ENCODE measurements at regions not wholly inside any gene's neighbourhood (a gene's known extent, or its start where the extent isn't known, plus 50 kb on each side); places are given as distances from the start of the nearest gene placed in this dataset.

DNA sequence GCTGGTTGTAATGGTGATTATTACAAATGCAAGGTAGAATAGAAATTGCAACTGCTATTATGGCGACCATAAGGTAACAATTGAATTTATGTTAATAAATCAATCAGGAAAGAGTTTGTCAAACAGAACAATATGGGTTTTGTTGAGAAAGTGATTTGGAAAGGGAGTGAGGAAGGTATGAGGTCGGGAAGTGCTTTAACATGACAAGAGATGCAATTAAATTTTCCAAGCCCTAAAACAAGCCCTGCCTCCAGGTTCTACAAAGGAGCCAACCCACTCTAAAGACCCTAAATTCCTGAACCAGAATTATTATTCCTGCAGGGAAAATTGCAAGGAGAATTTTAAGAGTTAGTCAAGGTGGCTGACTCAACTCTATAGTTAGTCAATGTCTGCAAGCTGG is 363.7 kb downstream of the BMPER start:
- Histone ChIP-seq H3K36me3 (ENCODE audit: insufficient read depth, low read length) (no peaks in the 10 kb centered on the region), H3K4me3 (ENCODE audit: low read depth in 1 of 2, low read length in 2 of 2) (no peak overlapping the region), H3K27ac (ENCODE audit: low read length) (no peak overlapping the region), H3K4me2 (ENCODE audit: insufficient read depth, low read length) (no peak overlapping the region), H3K9ac (ENCODE audit: low read depth, low read length) (no peak overlapping the region), H4K20me1 (ENCODE audit: insufficient read depth, low read length) (no peaks in the 10 kb centered on the region), H3K9me3 (ENCODE audit: insufficient read depth, low read length, severe bottlenecking) (no peaks in the 10 kb centered on the region), H3K27me3 (ENCODE audit: insufficient read depth, low read length, poor library complexity) (no peaks in the 10 kb centered on the region), H2AFZ (ENCODE audit: low read depth, low read length) (no peak overlapping the region), H3K4me1 (ENCODE audit: insufficient read depth, low read length) (no peaks in the 10 kb centered on the region), H3K79me2 (ENCODE audit: insufficient read depth, low read length) (no peaks in the 10 kb centered on the region)
- no peak for DNase-seq
- TF ChIP-seq, protein P1, sequence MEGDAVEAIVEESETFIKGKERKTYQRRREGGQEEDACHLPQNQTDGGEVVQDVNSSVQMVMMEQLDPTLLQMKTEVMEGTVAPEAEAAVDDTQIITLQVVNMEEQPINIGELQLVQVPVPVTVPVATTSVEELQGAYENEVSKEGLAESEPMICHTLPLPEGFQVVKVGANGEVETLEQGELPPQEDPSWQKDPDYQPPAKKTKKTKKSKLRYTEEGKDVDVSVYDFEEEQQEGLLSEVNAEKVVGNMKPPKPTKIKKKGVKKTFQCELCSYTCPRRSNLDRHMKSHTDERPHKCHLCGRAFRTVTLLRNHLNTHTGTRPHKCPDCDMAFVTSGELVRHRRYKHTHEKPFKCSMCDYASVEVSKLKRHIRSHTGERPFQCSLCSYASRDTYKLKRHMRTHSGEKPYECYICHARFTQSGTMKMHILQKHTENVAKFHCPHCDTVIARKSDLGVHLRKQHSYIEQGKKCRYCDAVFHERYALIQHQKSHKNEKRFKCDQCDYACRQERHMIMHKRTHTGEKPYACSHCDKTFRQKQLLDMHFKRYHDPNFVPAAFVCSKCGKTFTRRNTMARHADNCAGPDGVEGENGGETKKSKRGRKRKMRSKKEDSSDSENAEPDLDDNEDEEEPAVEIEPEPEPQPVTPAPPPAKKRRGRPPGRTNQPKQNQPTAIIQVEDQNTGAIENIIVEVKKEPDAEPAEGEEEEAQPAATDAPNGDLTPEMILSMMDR (IDR thresholded peaks at IDR 0.05; ENCODE audit: borderline replicate concordance, extremely low read depth, low read length, poor library complexity, severe bottlenecking), result no peak
- no peak for TF ChIP-seq EZH2 (IDR thresholded peaks at IDR 0.05; ENCODE audit: borderline replicate concordance, low read depth, low read length, severe bottlenecking)
- ATAC-seq (ENCODE audit: insufficient read depth, low read depth), result no peak

GRCh38 chr7:34275624-34276023 is 370.3 kb downstream of the BMPER start:
- Histone ChIP-seq H2AFZ (ENCODE audit: low read depth, low read length) (no peak overlapping the region), H3K36me3 (ENCODE audit: insufficient read depth, low read length) (no peaks in the 10 kb centered on the region), H3K9me3 (ENCODE audit: insufficient read depth, low read length, severe bottlenecking) (no peaks in the 10 kb centered on the region), H3K27ac (ENCODE audit: low read length) (no peak overlapping the region), H3K9ac (ENCODE audit: low read depth, low read length) (no peak overlapping the region), H3K4me2 (ENCODE audit: insufficient read depth, low read length) (no peak overlapping the region), H3K4me1 (ENCODE audit: insufficient read depth, low read length) (no peaks in the 10 kb centered on the region), H4K20me1 (ENCODE audit: insufficient read depth, low read length) (no peaks in the 10 kb centered on the region), H3K79me2 (ENCODE audit: insufficient read depth, low read length) (no peaks in the 10 kb centered on the region), H3K27me3 (ENCODE audit: insufficient read depth, low read length, poor library complexity) (no peaks in the 10 kb centered on the region), H3K4me3 (ENCODE audit: low read depth in 1 of 2, low read length in 2 of 2) (no peak overlapping the region)
- TF ChIP-seq, protein P1 (IDR thresholded peaks at IDR 0.05; ENCODE audit: borderline replicate concordance, extremely low read depth, low read length, poor library complexity, severe bottlenecking), result no peak
- TF ChIP-seq EZH2 (IDR thresholded peaks at IDR 0.05; ENCODE audit: borderline replicate concordance, low read depth, low read length, severe bottlenecking), result no peak
- ATAC-seq (ENCODE audit: insufficient read depth, low read depth) (no peak), DNase-seq (no peak)

DNA sequence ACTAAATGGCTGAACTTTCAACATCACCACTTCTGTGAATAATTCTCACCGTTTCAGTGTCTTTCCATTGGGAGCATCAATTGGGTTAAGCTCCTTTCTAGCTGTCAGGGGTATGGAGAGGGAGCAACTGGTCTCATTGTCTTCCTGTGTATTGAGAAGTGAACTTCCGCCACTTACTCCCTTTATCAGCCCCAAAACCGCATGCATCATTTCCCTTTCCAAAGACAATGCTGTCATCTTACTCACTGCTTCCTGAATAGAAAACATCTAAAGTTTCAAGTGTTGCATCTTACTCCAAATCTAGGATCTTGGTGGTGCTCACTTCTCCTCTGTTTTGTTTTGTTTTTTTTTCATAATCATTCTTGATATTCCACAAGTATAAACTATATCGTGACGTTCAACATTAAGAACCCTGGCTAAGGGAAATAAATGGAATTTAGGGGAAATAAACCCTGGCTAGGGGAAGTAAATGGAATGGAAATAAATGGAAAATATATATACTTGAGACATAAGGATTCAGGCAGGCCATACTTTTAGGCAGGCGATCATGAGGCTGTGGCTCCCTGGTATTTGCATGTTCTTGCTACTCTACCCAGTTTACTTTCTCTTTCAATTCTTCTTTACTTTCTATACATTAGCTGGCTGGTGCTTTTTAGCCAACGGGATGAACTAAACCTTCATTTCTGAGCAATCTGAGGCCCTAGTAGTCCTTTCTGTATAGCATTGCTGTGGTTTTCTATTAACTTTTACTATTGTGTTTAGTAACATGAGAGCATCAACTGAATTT is 371.9 kb downstream of the BMPER start:
- Histone ChIP-seq H3K4me2 (ENCODE audit: insufficient read depth, low read length) (no peak overlapping the region), H3K9ac (ENCODE audit: low read depth, low read length) (no peak overlapping the region), H2AFZ (ENCODE audit: low read depth, low read length) (no peak overlapping the region), H3K9me3 (ENCODE audit: insufficient read depth, low read length, severe bottlenecking) (no peaks in the 10 kb centered on the region), H3K79me2 (ENCODE audit: insufficient read depth, low read length) (no peaks in the 10 kb centered on the region), H4K20me1 (ENCODE audit: insufficient read depth, low read length) (no peaks in the 10 kb centered on the region), H3K4me3 (ENCODE audit: low read depth in 1 of 2, low read length in 2 of 2) (no peak overlapping the region), H3K27me3 (ENCODE audit: insufficient read depth, low read length, poor library complexity) (no peaks in the 10 kb centered on the region), H3K27ac (ENCODE audit: low read length) (no peak overlapping the region), H3K4me1 (ENCODE audit: insufficient read depth, low read length) (no peaks in the 10 kb centered on the region), H3K36me3 (ENCODE audit: insufficient read depth, low read length) (no peaks in the 10 kb centered on the region)
- no peak for DNase-seq
- TF ChIP-seq, protein P1 (IDR thresholded peaks at IDR 0.05; ENCODE audit: borderline replicate concordance, extremely low read depth, low read length, poor library complexity, severe bottlenecking), result no peak
- TF ChIP-seq EZH2 (IDR thresholded peaks at IDR 0.05; ENCODE audit: borderline replicate concordance, low read depth, low read length, severe bottlenecking), result no peak
- ATAC-seq (ENCODE audit: insufficient read depth, low read depth), result no peak

Measured in DND-41 (cell line).